ENCODE measurements at regions not wholly inside any gene's neighbourhood (a gene's known extent, or its start where the extent isn't known, plus 50 kb on each side); places are given as distances from the start of the nearest gene placed in this dataset.

GRCh38 chr21:39041816-39042215 lies 141.4 kb downstream of the PSMG1 start:
- H3K4me3 ChIP-seq (ENCODE audit: severe bottlenecking), result no peak overlapping the region
- H3K4me1 ChIP-seq (ENCODE audit: insufficient read depth, poor library complexity, severe bottlenecking), result peaks cover 5% of the 10 kb centered on the region
- DNase-seq (ENCODE audit: low spot score) (no peak), ATAC-seq (ENCODE audit: low read depth) (no peak)
- no peak overlapping the region for H3K27ac ChIP-seq (ENCODE audit: poor library complexity, severe bottlenecking)
- H3K27me3 ChIP-seq (ENCODE audit: insufficient read depth, poor library complexity, severe bottlenecking), result no peaks in the 10 kb centered on the region
- no peaks in the 10 kb centered on the region for H3K9me3 ChIP-seq (ENCODE audit: severe bottlenecking)
- H3K36me3 ChIP-seq (ENCODE audit: low read depth), result no peaks in the 10 kb centered on the region
- no peak for TF ChIP-seq CTCF (IDR thresholded peaks at IDR 0.05; ENCODE audit: poor library complexity, severe bottlenecking)

GRCh38 chr21:39040494-39041110 lies 142.6 kb downstream of the PSMG1 start:
- no peaks in the 10 kb centered on the region for H3K9me3 ChIP-seq (ENCODE audit: severe bottlenecking)
- no peak for ATAC-seq (ENCODE audit: low read depth)
- no peak overlapping the region for H3K4me3 ChIP-seq (ENCODE audit: severe bottlenecking)
- H3K27ac ChIP-seq (ENCODE audit: poor library complexity, severe bottlenecking), result no peak overlapping the region
- TF ChIP-seq CTCF (IDR thresholded peaks at IDR 0.05; ENCODE audit: poor library complexity, severe bottlenecking), result no peak
- no peaks in the 10 kb centered on the region for H3K27me3 ChIP-seq (ENCODE audit: insufficient read depth, poor library complexity, severe bottlenecking)
- no peaks in the 10 kb centered on the region for H3K36me3 ChIP-seq (ENCODE audit: low read depth)
- DNase-seq (ENCODE audit: low spot score), result no peak
- H3K4me1 ChIP-seq (ENCODE audit: insufficient read depth, poor library complexity, severe bottlenecking), result no peaks in the 10 kb centered on the region

GRCh38 chr21:39037807-39038405 lies 145.3 kb downstream of the PSMG1 start:
- Histone ChIP-seq H3K9me3 (ENCODE audit: severe bottlenecking) (no peaks in the 10 kb centered on the region), H3K27ac (ENCODE audit: poor library complexity, severe bottlenecking) (no peak overlapping the region), H3K4me1 (ENCODE audit: insufficient read depth, poor library complexity, severe bottlenecking) (peaks cover 7% of the 10 kb centered on the region), H3K4me3 (ENCODE audit: severe bottlenecking) (no peak overlapping the region), H3K27me3 (ENCODE audit: insufficient read depth, poor library complexity, severe bottlenecking) (no peaks in the 10 kb centered on the region), H3K36me3 (ENCODE audit: low read depth) (no peaks in the 10 kb centered on the region)
- DNase-seq (ENCODE audit: low spot score) (no peak), ATAC-seq (ENCODE audit: low read depth) (no peak; the same call in 2 of the 3 replicates)
- TF ChIP-seq CTCF (IDR thresholded peaks at IDR 0.05; ENCODE audit: poor library complexity, severe bottlenecking), result no peak

GRCh38 chr21:39036581-39036980 lies 146.7 kb downstream of the PSMG1 start:
- no peaks in the 10 kb centered on the region for H3K9me3 ChIP-seq (ENCODE audit: severe bottlenecking)
- no peak overlapping the region for H3K4me3 ChIP-seq (ENCODE audit: severe bottlenecking)
- no peak for TF ChIP-seq CTCF (IDR thresholded peaks at IDR 0.05; ENCODE audit: poor library complexity, severe bottlenecking)
- no peaks in the 10 kb centered on the region for H3K36me3 ChIP-seq (ENCODE audit: low read depth)
- ATAC-seq (ENCODE audit: low read depth), result no peak
- no peak for DNase-seq (ENCODE audit: low spot score)
- H3K27ac ChIP-seq (ENCODE audit: poor library complexity, severe bottlenecking), result no peak overlapping the region
- peaks cover 9% of the 10 kb centered on the region for H3K4me1 ChIP-seq (ENCODE audit: insufficient read depth, poor library complexity, severe bottlenecking)
- no peaks in the 10 kb centered on the region for H3K27me3 ChIP-seq (ENCODE audit: insufficient read depth, poor library complexity, severe bottlenecking)
